GM12878 (cell line): ENCODE measurements at regions not wholly inside any gene's neighbourhood (a gene's known extent, or its start where the extent isn't known, plus 50 kb on each side); places are given as distances from the start of the nearest gene placed in this dataset.

ENCODE experiments used
- ATAC-seq: fragments of 200-7000 bp; cut with Tn5 transposase; 3 replicates; pipeline ENCODE4 v1.9.1; 2020; ENCODE audit warnings: mild to moderate bottlenecking, moderate library complexity
- BruUV-seq: library from RNA; stranded (reverse); fragments of 400-500 nt; replicated peaks from 2 replicates; lab custom pipeline; 2021; lab: Mats Ljungman, UMichigan
- CTCF ChIA-PET: fragments of 300-600 bp; sonication (Branson Sonifier 250); formaldehyde crosslinking; extraction: SDS; loops from one replicate; lab custom pipeline; 2021; ENCODE audit warnings: inconsistent platforms; lab: Yijun Ruan, JAX
- POLR2A ChIA-PET: fragments of 350-600 bp; formaldehyde crosslinking; extraction: SDS; loops from one replicate; lab custom pipeline; 2021; ENCODE audit warnings: inconsistent platforms; lab: Charles Lee
- RAD21 ChIA-PET: fragments of 300-600 bp; sonication (Branson Sonifier 250); formaldehyde crosslinking; loops from one replicate; lab custom pipeline; 2023; ENCODE audit warnings: antibody characterized with exemption; ENCODE audit not compliant: unreplicated experiment; lab: Charles Lee
- SMC1A ChIA-PET: fragments of 300-600 bp; sonication (Branson Sonifier 250); formaldehyde crosslinking; loops from one replicate; lab custom pipeline; 2023; ENCODE audit not compliant: unreplicated experiment, uncharacterized antibody; lab: Charles Lee
- DNase-seq: peaks from one replicate; pipeline ENCODE4 v3.0.0-alpha.2; 2011; ENCODE audit warnings: low read depth, low spot score
- FAIRE-seq: peaks from 3 replicates; lab custom pipeline; 2011; peaks lifted over from hg19 to GRCh38; lab: Jason Lieb, UNC
- H2AFZ ChIP-seq: 2 replicates; pipeline ENCODE4 v1.6.0; 2011; ENCODE audit warnings: low read depth, low read length, control low read depth; ENCODE audit not compliant: control insufficient read depth
- H3K27ac ChIP-seq: 2 replicates; pipeline ENCODE4 v1.5.1; 2011; ENCODE audit warnings: control low read depth; ENCODE audit not compliant: control insufficient read depth, insufficient read depth
- H3K27me3 ChIP-seq, 2 experiments: replicated peaks in 1 of 2; 2 replicates each; pipeline versions ENCODE4 v1.6.0 to v1.6.1; 2011; ENCODE audit warnings: low read length in 1 of 2; ENCODE audit not compliant: control insufficient read depth in 2 of 2, insufficient read depth in 2 of 2
- H3K36me3 ChIP-seq, 2 experiments: 2 replicates each; pipeline ENCODE4 v1.5.1; 2011; ENCODE audit warnings: low read length in 1 of 2; ENCODE audit not compliant: control insufficient read depth in 2 of 2, insufficient read depth in 2 of 2
- H3K4me1 ChIP-seq: 2 replicates; pipeline ENCODE4 v1.6.1; 2011; ENCODE audit warnings: mild to moderate bottlenecking, low read length, moderate library complexity, mixed read lengths; ENCODE audit not compliant: control insufficient read depth, insufficient read depth
- H3K4me2 ChIP-seq: 2 replicates; pipeline ENCODE4 v1.6.0; 2011; ENCODE audit warnings: control low read depth; ENCODE audit not compliant: control insufficient read depth, insufficient read depth
- H3K4me3 ChIP-seq: fragments of 200-600 bp; sonication (generic); 2 replicates; pipeline ENCODE4 v1.5.1; 2016
- H3K79me2 ChIP-seq: 2 replicates; pipeline ENCODE4 v1.6.0; 2011; ENCODE audit warnings: low read length; ENCODE audit not compliant: control insufficient read depth, insufficient read depth
- H3K9ac ChIP-seq: 2 replicates; pipeline ENCODE4 v1.8.0; 2011; ENCODE audit warnings: low read length, control low read depth, mixed read lengths; ENCODE audit not compliant: control insufficient read depth, insufficient read depth
- H3K9me3 ChIP-seq: replicated peaks from 3 replicates; pipeline ENCODE4 v1.5.1; 2011; ENCODE audit warnings: mild to moderate bottlenecking, low read length; ENCODE audit not compliant: control insufficient read depth, insufficient read depth
- H4K20me1 ChIP-seq: 2 replicates; pipeline ENCODE4 v1.6.0; 2011; ENCODE audit not compliant: control insufficient read depth, insufficient read depth
- CHD1 ChIP-seq: IDR thresholded peaks from 2 replicates; pipeline ENCODE4 v1.6.1; 2012; ENCODE audit warnings: low read depth, low read length, improper control_type of control experiment
- ETV6 ChIP-seq, 2 experiments: fragments of 450-650 bp in 1 of 2; IDR thresholded peaks in 1 of 2; conservative IDR thresholded peaks in 1 of 2; 2 replicates each; pipeline ENCODE4 v1.6.1; 2014; ENCODE audit warnings: antibody characterized with exemption in 1 of 2, borderline replicate concordance in 1 of 2, low read depth in 1 of 2, mild to moderate bottlenecking in 1 of 2, moderate library complexity in 1 of 2
- JUND ChIP-seq: IDR thresholded peaks from 2 replicates; pipeline ENCODE4 v1.6.1; 2012; ENCODE audit warnings: low read depth, mild to moderate bottlenecking, low read length, improper control_type of control experiment, moderate library complexity
- MEF2B ChIP-seq: fragments of 450-650 bp; IDR thresholded peaks from 2 replicates; pipeline ENCODE4 v1.6.1; 2018; ENCODE audit warnings: mild to moderate bottlenecking, moderate library complexity; ENCODE audit not compliant: partially characterized antibody, poor library complexity, severe bottlenecking
- MLLT1 ChIP-seq: fragments of 450-650 bp; IDR thresholded peaks from 2 replicates; pipeline ENCODE4 v1.6.1; 2016; ENCODE audit warnings: mild to moderate bottlenecking
- NFYB ChIP-seq: IDR thresholded peaks from 2 replicates; pipeline ENCODE4 v1.6.1; 2011; ENCODE audit warnings: low read depth, mild to moderate bottlenecking, low read length, improper control_type of control experiment, moderate library complexity; ENCODE audit not compliant: insufficient read depth
- POLR2A ChIP-seq: IDR thresholded peaks from 2 replicates; pipeline ENCODE4 v1.6.1; 2011; ENCODE audit warnings: low read depth, mild to moderate bottlenecking, low read length
- SMARCA5 ChIP-seq: fragments of 450-650 bp; IDR thresholded peaks from 2 replicates; pipeline ENCODE4 v1.6.1; 2017; ENCODE audit warnings: mild to moderate bottlenecking
- SREBF1 ChIP-seq: IDR thresholded peaks from 2 replicates; pipeline ENCODE4 v1.6.1; 2012; ENCODE audit warnings: mild to moderate bottlenecking, low read length
- TCF3 ChIP-seq: IDR thresholded peaks from 2 replicates; pipeline ENCODE4 v1.6.1; 2012; ENCODE audit warnings: low read depth, mild to moderate bottlenecking, low read length, borderline replicate concordance; ENCODE audit not compliant: insufficient read depth
- WGBS: methylation state at CpG from one replicate; pipeline ENCODE4 v1.1.6; 2016; ENCODE audit warnings: low lambda C conversion rate; ENCODE audit not compliant: insufficient replicate concordance, insufficient coverage; ENCODE audit errors: missing lambda C conversion rate; 5-methylcytosine and 5-hydroxymethylcytosine counted together
- in situ Hi-C: fragments of 300-500 bp; cut with MboI; formaldehyde crosslinking; loops from 9 replicates; pipeline ENCODE4 v1.14.3; 2018; ENCODE audit warnings: mixed read lengths
- intact Hi-C: fragments of 100-400 bp; cut with micrococcal nuclease; formaldehyde crosslinking; loops from one replicate; pipeline ENCODE4 v1.14.2; 2022; ENCODE audit not compliant: unreplicated experiment
- TF ChIP-seq, protein P1 (sequence below): IDR thresholded peaks from 2 replicates; pipeline ENCODE4 v1.6.1; 2012; ENCODE audit warnings: mild to moderate bottlenecking, low read depth, low read length

GRCh38 chr10:61110188-61110844 lies 166.3 kb upstream of the RHOBTB1 start:
- Histone ChIP-seq H3K36me3 (no peaks in the 10 kb centered on the region), H2AFZ (no peak overlapping the region), H3K9me3 (no peaks in the 10 kb centered on the region), H3K4me1 (no peaks in the 10 kb centered on the region), H3K27me3 (no peaks in the 10 kb centered on the region), H3K4me2 (no peak overlapping the region), H3K79me2 (no peaks in the 10 kb centered on the region), H3K9ac (no peak overlapping the region), H3K27ac (no peak overlapping the region), H4K20me1 (no peaks in the 10 kb centered on the region), H3K4me3 (no peak overlapping the region)
- WGBS: 40% methylated on average over 1 of the region's 1 CpG
- BruUV-seq: no TSS peak
- TF ChIP-seq, protein P1, sequence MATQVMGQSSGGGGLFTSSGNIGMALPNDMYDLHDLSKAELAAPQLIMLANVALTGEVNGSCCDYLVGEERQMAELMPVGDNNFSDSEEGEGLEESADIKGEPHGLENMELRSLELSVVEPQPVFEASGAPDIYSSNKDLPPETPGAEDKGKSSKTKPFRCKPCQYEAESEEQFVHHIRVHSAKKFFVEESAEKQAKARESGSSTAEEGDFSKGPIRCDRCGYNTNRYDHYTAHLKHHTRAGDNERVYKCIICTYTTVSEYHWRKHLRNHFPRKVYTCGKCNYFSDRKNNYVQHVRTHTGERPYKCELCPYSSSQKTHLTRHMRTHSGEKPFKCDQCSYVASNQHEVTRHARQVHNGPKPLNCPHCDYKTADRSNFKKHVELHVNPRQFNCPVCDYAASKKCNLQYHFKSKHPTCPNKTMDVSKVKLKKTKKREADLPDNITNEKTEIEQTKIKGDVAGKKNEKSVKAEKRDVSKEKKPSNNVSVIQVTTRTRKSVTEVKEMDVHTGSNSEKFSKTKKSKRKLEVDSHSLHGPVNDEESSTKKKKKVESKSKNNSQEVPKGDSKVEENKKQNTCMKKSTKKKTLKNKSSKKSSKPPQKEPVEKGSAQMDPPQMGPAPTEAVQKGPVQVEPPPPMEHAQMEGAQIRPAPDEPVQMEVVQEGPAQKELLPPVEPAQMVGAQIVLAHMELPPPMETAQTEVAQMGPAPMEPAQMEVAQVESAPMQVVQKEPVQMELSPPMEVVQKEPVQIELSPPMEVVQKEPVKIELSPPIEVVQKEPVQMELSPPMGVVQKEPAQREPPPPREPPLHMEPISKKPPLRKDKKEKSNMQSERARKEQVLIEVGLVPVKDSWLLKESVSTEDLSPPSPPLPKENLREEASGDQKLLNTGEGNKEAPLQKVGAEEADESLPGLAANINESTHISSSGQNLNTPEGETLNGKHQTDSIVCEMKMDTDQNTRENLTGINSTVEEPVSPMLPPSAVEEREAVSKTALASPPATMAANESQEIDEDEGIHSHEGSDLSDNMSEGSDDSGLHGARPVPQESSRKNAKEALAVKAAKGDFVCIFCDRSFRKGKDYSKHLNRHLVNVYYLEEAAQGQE: no peak
- TF ChIP-seq NFYB: no peak
- TF ChIP-seq MEF2B: no peak
- TF ChIP-seq SREBF1: no peak
- TF ChIP-seq ETV6 (conservative IDR thresholded peaks at IDR 0.05 in 1 of 2, IDR thresholded peaks at IDR 0.05 in 1 of 2; ENCODE audit: borderline replicate concordance in 1 of 2, low read depth in 1 of 2): no peak
- TF ChIP-seq MLLT1: no peak
- TF ChIP-seq SMARCA5: no peak
- TF ChIP-seq CHD1: no peak
- TF ChIP-seq JUND: no peak
- no peak for TF ChIP-seq POLR2A
- no peak for TF ChIP-seq TCF3
- in situ Hi-C loops: no loop called here
- POLR2A ChIA-PET: no interaction called here
- CTCF ChIA-PET: no interaction called here
- intact Hi-C loops: no loop called here
- RAD21 ChIA-PET: no interaction called here
- FAIRE-seq (no peak), ATAC-seq (no peak), DNase-seq (no peak)
- SMC1A ChIA-PET: no interaction called here
